OCI-LY7 (cell line): ENCODE measurements at regions not wholly inside any gene's neighbourhood (a gene's known extent, or its start where the extent isn't known, plus 50 kb on each side); places are given as distances from the start of the nearest gene placed in this dataset.

Experiments
- CTCF ChIP-seq: fragments of 200-600 bp; sonication (generic); conservative IDR thresholded peaks from 2 replicates; pipeline ENCODE4 v1.5.1; 2014; ENCODE audit warnings: mild to moderate bottlenecking, antibody characterized with exemption, low read length, moderate library complexity, mixed read lengths
- EZH2phosphoT487 ChIP-seq: fragments of 200-600 bp; sonication (generic); IDR thresholded peaks from 2 replicates; pipeline ENCODE4 v1.6.1; 2018; ENCODE audit warnings: low read depth, borderline replicate concordance, mild to moderate bottlenecking, mixed run types, antibody characterized with exemption, low read length, moderate library complexity, mixed read lengths

- no peak for TF ChIP-seq CTCF
- no peak for TF ChIP-seq EZH2phosphoT487
Measured at GRCh38 chr9:129384491-129385210, 206.6 kb upstream of the IER5L start.
